H9 (cell line): ENCODE measurements at regions not wholly inside any gene's neighbourhood (a gene's known extent, or its start where the extent isn't known, plus 50 kb on each side); places are given as distances from the start of the nearest gene placed in this dataset.

ENCODE experiments used
- DNase-seq: peaks from one replicate; pipeline ENCODE4 v3.0.0-alpha.2; 2017
- H2AFZ ChIP-seq: one replicate; pipeline ENCODE4 v1.6.1; 2013; ENCODE audit warnings: mild to moderate bottlenecking, low read length, control low read depth, moderate library complexity
- H2AK5ac ChIP-seq: 2 replicates; pipeline ENCODE4 v1.6.1; 2013; ENCODE audit warnings: low read length, control low read depth, mixed read lengths; ENCODE audit not compliant: insufficient read length
- H2BK120ac ChIP-seq: one replicate; pipeline ENCODE4 v1.6.1; 2013; ENCODE audit warnings: low read depth, mild to moderate bottlenecking, low read length, control low read depth, inconsistent platforms; ENCODE audit not compliant: poor library complexity, severe bottlenecking
- H2BK12ac ChIP-seq: 2 replicates; pipeline ENCODE4 v1.6.1; 2013; ENCODE audit warnings: low read length, control low read depth, mixed read lengths, low read depth; ENCODE audit not compliant: insufficient read length
- H2BK15ac ChIP-seq: 2 replicates; pipeline ENCODE4 v1.6.1; 2013; ENCODE audit warnings: low read depth, low read length, control low read depth
- H2BK20ac ChIP-seq: one replicate; pipeline ENCODE4 v1.6.1; 2013; ENCODE audit warnings: low read depth, mild to moderate bottlenecking, low read length, control low read depth, inconsistent platforms; ENCODE audit not compliant: poor library complexity, severe bottlenecking
- H2BK5ac ChIP-seq: 2 replicates; pipeline ENCODE4 v1.6.1; 2013; ENCODE audit warnings: low read length, control low read depth, mixed read lengths; ENCODE audit not compliant: insufficient read length
- H3K14ac ChIP-seq: 2 replicates; pipeline ENCODE4 v1.6.1; 2013; ENCODE audit warnings: low read length, control low read depth; ENCODE audit not compliant: insufficient read depth
- H3K18ac ChIP-seq: 2 replicates; pipeline ENCODE4 v1.6.1; 2013; ENCODE audit warnings: low read depth, mild to moderate bottlenecking, mixed read lengths, low read length, control low read depth; ENCODE audit not compliant: insufficient read length
- H3K23ac ChIP-seq: 2 replicates; pipeline ENCODE4 v1.6.1; 2013; ENCODE audit warnings: low read length, control low read depth, mixed read lengths, low read depth; ENCODE audit not compliant: insufficient read length
- H3K23me2 ChIP-seq: 2 replicates; pipeline ENCODE4 v1.6.1; 2013; ENCODE audit warnings: low read depth, mild to moderate bottlenecking, mixed read lengths, low read length, control low read depth; ENCODE audit not compliant: insufficient read length, poor library complexity, severe bottlenecking
- H3K27ac ChIP-seq: 2 replicates; pipeline ENCODE4 v1.5.1; 2013; ENCODE audit warnings: low read length, control low read depth, mixed read lengths, low read depth; ENCODE audit not compliant: insufficient read length
- H3K27me3 ChIP-seq: 2 replicates; pipeline ENCODE4 v1.6.1; 2013; ENCODE audit warnings: low read length, control low read depth, inconsistent platforms; ENCODE audit not compliant: insufficient read depth
- H3K4ac ChIP-seq: 2 replicates; pipeline ENCODE4 v1.6.1; 2013; ENCODE audit warnings: low read depth, mild to moderate bottlenecking, control low read depth, inconsistent platforms, low read length, moderate library complexity
- H3K4me1 ChIP-seq: 2 replicates; pipeline ENCODE4 v1.6.1; 2013; ENCODE audit warnings: low read length, control low read depth, inconsistent platforms; ENCODE audit not compliant: insufficient read depth
- H3K4me2 ChIP-seq: 2 replicates; pipeline ENCODE4 v1.6.1; 2013; ENCODE audit warnings: low read length, control low read depth, mixed read lengths; ENCODE audit not compliant: insufficient read length, insufficient read depth
- H3K56ac ChIP-seq: 2 replicates; pipeline ENCODE4 v1.6.1; 2013; ENCODE audit warnings: low read depth, mild to moderate bottlenecking, mixed read lengths, low read length, control low read depth; ENCODE audit not compliant: insufficient read length
- H3K79me1 ChIP-seq: 2 replicates; pipeline ENCODE4 v1.6.1; 2013; ENCODE audit warnings: low read depth, mild to moderate bottlenecking, moderate library complexity, low read length, control low read depth, inconsistent platforms; ENCODE audit not compliant: insufficient read depth, poor library complexity, severe bottlenecking
- H3K79me2 ChIP-seq: 2 replicates; pipeline ENCODE4 v1.6.1; 2013; ENCODE audit warnings: low read length, control low read depth, inconsistent platforms; ENCODE audit not compliant: insufficient read depth
- H3K9ac ChIP-seq: 2 replicates; pipeline ENCODE4 v1.6.1; 2013; ENCODE audit warnings: low read length, control low read depth, mixed read lengths; ENCODE audit not compliant: insufficient read length; ENCODE audit errors: extremely low read depth
- H3K9me3 ChIP-seq: one replicate; pipeline ENCODE4 v1.6.1; 2013; ENCODE audit warnings: low read depth, low read length, inconsistent platforms; ENCODE audit not compliant: control insufficient read depth
- H3T11ph ChIP-seq: one replicate; pipeline ENCODE4 v1.6.1; 2013; ENCODE audit warnings: mild to moderate bottlenecking, low read length, control low read depth, inconsistent platforms
- H4K20me1 ChIP-seq: one replicate; pipeline ENCODE4 v1.6.1; 2013; ENCODE audit not compliant: control insufficient read depth, insufficient read length, insufficient read depth
- H4K5ac ChIP-seq: 2 replicates; pipeline ENCODE4 v1.6.1; 2013; ENCODE audit warnings: low read depth, mild to moderate bottlenecking, mixed read lengths, low read length, control low read depth; ENCODE audit not compliant: insufficient read length
- H4K8ac ChIP-seq: replicated peaks from 2 replicates; pipeline ENCODE4 v1.6.1; 2013; ENCODE audit warnings: low read length, control low read depth, mixed read lengths, low read depth; ENCODE audit not compliant: insufficient read length
- H4K91ac ChIP-seq: 2 replicates; pipeline ENCODE4 v1.6.1; 2013; ENCODE audit warnings: low read depth, mild to moderate bottlenecking, moderate library complexity, mixed read lengths, low read length, control low read depth; ENCODE audit not compliant: insufficient read length
- H3K27ac Mint-ChIP-seq, 3 experiments: 2 replicates in 2 of 3; 3 replicates in 1 of 3; pipeline ENCODE4 v1.8.0; 2020 to 2021; ENCODE audit warnings: mixed read lengths in 3 of 3, mild to moderate bottlenecking in 1 of 3, moderate library complexity in 1 of 3
- H3K27me3 Mint-ChIP-seq: 2 replicates; pipeline ENCODE4 v1.8.0; 2021; ENCODE audit warnings: low read depth, mild to moderate bottlenecking, moderate library complexity, mixed read lengths
- H3K36me3 Mint-ChIP-seq, 3 experiments: 2 replicates in 2 of 3; 3 replicates in 1 of 3; pipeline ENCODE4 v1.8.0; 2020 to 2021; ENCODE audit warnings: low read depth in 3 of 3, mixed read lengths in 3 of 3; ENCODE audit not compliant: insufficient read depth in 1 of 3
- H3K4me1 Mint-ChIP-seq, 2 experiments: 2 replicates each; pipeline ENCODE4 v1.8.0; 2020; ENCODE audit warnings: mixed read lengths in 2 of 2
- H3K4me3 Mint-ChIP-seq, 2 experiments: 2 replicates in 1 of 2; 3 replicates in 1 of 2; pipeline ENCODE4 v1.8.0; 2020 to 2021; ENCODE audit warnings: mild to moderate bottlenecking in 2 of 2, mixed read lengths in 2 of 2, moderate library complexity in 1 of 2
- H3K9me3 Mint-ChIP-seq, 2 experiments: 2 replicates in 1 of 2; 3 replicates in 1 of 2; pipeline ENCODE4 v1.8.0; 2020; ENCODE audit warnings: mild to moderate bottlenecking in 2 of 2, mixed read lengths in 2 of 2, moderate library complexity in 1 of 2
- WGBS: extraction: QIAGEN DNeasy Blood & Tissue Kit; methylation state at CpG from one replicate; pipeline ENCODE4 v1.1.7; 2013; ENCODE audit warnings: missing lambda C conversion rate, low lambda C conversion rate, mixed read lengths; ENCODE audit not compliant: insufficient read length; ENCODE audit errors: extremely low coverage; 5-methylcytosine and 5-hydroxymethylcytosine counted together
- TF ChIP-seq, protein P1 (sequence below): fragments of 200-600 bp; sonication (generic); conservative IDR thresholded peaks from 3 replicates; pipeline ENCODE4 v1.8.0; 2021; ENCODE audit warnings: antibody characterized with exemption, mild to moderate bottlenecking

DNA sequence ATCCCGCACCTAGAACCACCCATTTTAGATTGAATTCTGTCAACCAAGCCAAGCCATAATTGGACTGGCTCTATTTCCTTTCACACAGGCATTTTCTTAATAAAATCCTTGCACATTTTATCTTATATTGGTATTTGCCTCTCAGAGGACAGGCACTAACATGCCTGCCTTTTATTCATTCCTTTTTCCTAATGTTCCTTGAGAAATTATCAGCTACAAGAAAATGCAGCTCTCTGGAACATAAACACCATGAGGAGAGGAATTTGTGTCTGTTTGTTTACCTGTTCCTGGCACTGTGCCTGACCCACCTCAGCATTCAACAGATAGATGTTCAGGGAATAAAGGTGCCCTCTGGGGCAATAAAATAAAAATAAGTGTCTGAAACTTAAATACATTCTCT, 116.2 kb downstream of the PDHA2 start:
- no CpG with 5 or more reads among the region's 1 CpG for WGBS
- H2BK5ac ChIP-seq, result no peak overlapping the region
- no peaks in the 10 kb centered on the region for H3K27me3 ChIP-seq
- no peak overlapping the region for H2BK20ac ChIP-seq
- no peaks in the 10 kb centered on the region for H3K4me1 ChIP-seq
- H3T11ph ChIP-seq, result no peak overlapping the region
- H3K4ac ChIP-seq, result no peak overlapping the region
- no peak overlapping the region for H2BK120ac ChIP-seq
- no peak overlapping the region for H3K14ac ChIP-seq
- no peak overlapping the region for H3K18ac ChIP-seq
- Mint-ChIP-seq H3K27ac (no peak overlapping the region), H3K4me1 (peaks cover 7 to 12% of the 10 kb centered on the region in 2 experiments), H3K4me3 (no peak overlapping the region), H3K9me3 (peaks cover 5 to 14% of the 10 kb centered on the region in 2 experiments; a peak in 4 of 5 replicates), H3K27me3 (no peaks in the 10 kb centered on the region), H3K36me3 (peaks cover 6 to 19% (median 12%) of the 10 kb centered on the region in 3 experiments)
- no peak overlapping the region for H4K5ac ChIP-seq
- TF ChIP-seq, protein P1, sequence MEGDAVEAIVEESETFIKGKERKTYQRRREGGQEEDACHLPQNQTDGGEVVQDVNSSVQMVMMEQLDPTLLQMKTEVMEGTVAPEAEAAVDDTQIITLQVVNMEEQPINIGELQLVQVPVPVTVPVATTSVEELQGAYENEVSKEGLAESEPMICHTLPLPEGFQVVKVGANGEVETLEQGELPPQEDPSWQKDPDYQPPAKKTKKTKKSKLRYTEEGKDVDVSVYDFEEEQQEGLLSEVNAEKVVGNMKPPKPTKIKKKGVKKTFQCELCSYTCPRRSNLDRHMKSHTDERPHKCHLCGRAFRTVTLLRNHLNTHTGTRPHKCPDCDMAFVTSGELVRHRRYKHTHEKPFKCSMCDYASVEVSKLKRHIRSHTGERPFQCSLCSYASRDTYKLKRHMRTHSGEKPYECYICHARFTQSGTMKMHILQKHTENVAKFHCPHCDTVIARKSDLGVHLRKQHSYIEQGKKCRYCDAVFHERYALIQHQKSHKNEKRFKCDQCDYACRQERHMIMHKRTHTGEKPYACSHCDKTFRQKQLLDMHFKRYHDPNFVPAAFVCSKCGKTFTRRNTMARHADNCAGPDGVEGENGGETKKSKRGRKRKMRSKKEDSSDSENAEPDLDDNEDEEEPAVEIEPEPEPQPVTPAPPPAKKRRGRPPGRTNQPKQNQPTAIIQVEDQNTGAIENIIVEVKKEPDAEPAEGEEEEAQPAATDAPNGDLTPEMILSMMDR, result no peak
- H3K9ac ChIP-seq, result no peak overlapping the region
- H3K56ac ChIP-seq, result no peak overlapping the region
- H4K20me1 ChIP-seq, result no peaks in the 10 kb centered on the region
- H3K9me3 ChIP-seq, result no peaks in the 10 kb centered on the region
- no peak overlapping the region for H2BK15ac ChIP-seq
- no peak overlapping the region for H3K4me2 ChIP-seq
- no peak overlapping the region for H2AK5ac ChIP-seq
- no peak overlapping the region for H4K91ac ChIP-seq
- DNase-seq, result no peak
- no peaks in the 10 kb centered on the region for H3K79me2 ChIP-seq
- no peak overlapping the region for H3K23ac ChIP-seq
- H2BK12ac ChIP-seq, result no peak overlapping the region
- no peak overlapping the region for H3K27ac ChIP-seq
- H3K79me1 ChIP-seq, result no peaks in the 10 kb centered on the region
- H3K23me2 ChIP-seq, result no peaks in the 10 kb centered on the region
- no peak overlapping the region for H2AFZ ChIP-seq
- H4K8ac ChIP-seq, result no peak overlapping the region
